NCI-H1694 treated with DMSO at 0.1 percent for 48 hours (cell line): ENCODE measurements at regions not wholly inside any gene's neighbourhood (a gene's known extent, or its start where the extent isn't known, plus 50 kb on each side); places are given as distances from the start of the nearest gene placed in this dataset.
A peak's percentile ranks its signal among the peaks of the same experiment; 100 is the strongest.

Experiments used
- DNase-seq: peaks from one replicate; lab custom pipeline; 2025; lab: John Stamatoyannopoulos, UW

- no peak for DNase-seq
Observed at GRCh38 chr12:67427336-67427735, 158.2 kb downstream of the CAND1 start.

GRCh38 chr12:67428431-67428830 lies 159.3 kb downstream of the CAND1 start:
- no peak for DNase-seq

- DNase-seq = peak; percentile 52
Observed at GRCh38 chr12:67430708-67431335, 161.7 kb downstream of the CAND1 start.

DNA sequence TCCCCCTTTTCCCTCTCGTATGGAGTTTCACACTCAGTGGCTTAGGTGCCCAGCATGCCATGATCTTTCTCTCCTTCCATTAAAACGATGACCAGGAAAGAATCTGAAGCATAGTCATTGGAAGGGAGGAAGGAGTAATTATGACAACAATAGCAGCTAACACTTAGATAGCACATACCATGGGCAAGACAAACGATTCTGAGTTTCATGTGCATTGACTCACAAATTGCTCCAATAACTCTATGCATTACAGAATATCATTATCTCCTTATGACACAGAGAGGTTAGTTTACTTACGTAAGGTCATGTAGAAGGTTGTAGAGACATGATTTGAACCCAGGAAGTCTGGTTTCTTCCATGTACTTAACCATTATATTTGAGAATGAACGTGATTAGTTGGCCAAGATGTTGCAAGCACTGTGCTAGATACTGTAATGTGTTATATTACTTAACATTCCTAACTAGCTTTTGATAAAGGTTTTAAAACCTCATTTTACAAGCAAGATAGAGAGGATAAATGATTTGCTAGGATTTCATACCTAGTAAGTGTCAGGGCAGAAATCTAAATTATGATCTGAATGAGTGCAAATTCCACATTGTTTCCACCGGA lies 162.4 kb downstream of the CAND1 start:
- DNase-seq = no peak

- DNase-seq = no peak
Observed at GRCh38 chr12:67433385-67434175, 164.4 kb downstream of the CAND1 start.

DNA sequence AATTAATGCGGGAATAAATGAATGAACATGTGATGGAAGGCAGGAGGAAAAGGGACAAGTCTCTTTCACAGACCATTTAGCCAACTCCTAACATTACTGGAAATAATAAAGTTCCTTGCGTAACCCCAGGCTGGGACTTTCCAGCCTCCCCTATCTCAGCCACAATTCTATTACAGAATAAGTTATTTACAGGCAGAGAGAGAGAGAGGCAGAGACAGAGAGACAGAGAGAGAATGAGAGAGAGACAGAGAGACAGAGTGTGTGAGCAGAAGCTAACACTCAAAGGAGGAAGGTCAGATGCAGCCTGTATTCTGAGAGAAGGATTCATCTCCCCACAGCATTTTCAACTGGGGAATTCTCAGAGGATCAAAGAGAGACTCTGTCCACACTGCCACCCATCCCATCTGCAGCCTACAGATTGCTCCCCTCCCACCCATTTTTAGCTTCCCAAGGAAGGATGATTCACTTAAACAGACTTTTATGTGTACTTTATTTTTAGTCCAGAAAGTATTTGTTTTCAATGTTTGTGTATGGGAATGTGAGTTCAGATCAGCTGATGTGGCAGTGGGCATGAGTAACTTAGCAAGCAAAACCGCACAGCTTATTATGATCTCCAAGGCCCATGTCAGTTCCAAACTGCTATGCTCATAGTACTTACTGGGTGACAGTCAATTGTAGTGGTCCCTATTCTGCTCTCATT lies 165.7 kb downstream of the CAND1 start:
- no peak for DNase-seq

- DNase-seq = no peak
Observed at GRCh38 chr12:67436230-67436629, 167.1 kb downstream of the CAND1 start.

GRCh38 chr12:67437011-67437410 lies 167.9 kb downstream of the CAND1 start:
- DNase-seq = no peak

GRCh38 chr12:67439611-67440010 lies 170.5 kb downstream of the CAND1 start:
- DNase-seq = no peak

DNA sequence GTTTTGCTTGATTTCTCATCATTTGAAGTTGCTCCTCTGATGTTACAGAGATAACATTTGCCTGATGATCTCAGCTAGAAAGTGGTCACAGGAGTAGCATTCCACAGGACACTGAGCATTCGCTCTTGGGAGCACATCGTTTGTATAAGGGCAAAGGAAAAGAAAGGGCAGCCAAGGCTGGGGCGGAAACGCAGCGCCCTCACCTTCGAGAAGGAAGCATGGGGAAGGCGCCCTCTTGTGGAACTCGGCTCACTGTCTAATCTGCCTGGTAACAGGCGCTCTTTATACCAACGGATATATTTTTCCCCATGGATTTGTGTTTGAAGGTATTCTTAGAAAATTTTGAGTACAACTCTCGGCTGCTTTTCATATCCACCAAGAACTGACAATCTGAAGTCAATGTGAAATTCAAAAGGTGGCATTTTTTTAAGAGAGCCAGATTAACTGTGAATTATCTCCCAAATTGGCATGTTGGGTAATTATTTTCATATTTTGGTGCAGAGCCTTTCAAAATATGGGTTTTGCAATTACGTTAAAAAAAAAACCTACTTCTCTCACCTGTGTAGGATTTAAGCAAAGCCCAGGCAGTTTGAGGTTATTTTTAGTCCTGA lies 172.7 kb downstream of the CAND1 start:
- DNase-seq = peak; percentile 68

- peak; percentile 37 for DNase-seq
Observed at GRCh38 chr12:67442347-67442841, 173.2 kb downstream of the CAND1 start.

DNA sequence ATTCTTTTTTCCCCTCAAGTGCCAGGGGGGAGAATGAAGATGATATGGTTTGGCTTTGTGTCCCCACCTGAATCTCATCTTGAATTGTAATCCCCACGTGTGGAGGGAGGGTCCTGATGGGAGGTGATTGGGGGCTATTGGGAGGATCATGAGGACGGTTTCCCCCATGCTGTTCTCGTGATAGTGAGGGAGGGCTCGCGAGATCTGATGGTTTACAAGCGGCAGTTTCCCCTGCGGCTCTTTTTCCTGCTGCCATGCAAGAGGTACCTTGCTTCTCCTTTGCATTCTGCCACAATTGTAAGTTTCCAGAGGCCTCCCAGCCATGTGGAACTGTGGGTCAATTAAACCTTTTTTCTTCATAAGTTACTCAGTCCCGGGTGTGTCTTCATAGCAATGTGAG lies 173.7 kb downstream of the CAND1 start:
- DNase-seq = no peak

- DNase-seq = no peak
Observed at GRCh38 chr12:67444542-67444941, 175.4 kb downstream of the CAND1 start.

- DNase-seq = no peak
Observed at GRCh38 chr12:67446716-67447115, 177.6 kb downstream of the CAND1 start.

GRCh38 chr12:67447180-67447579 lies 178.0 kb downstream of the CAND1 start:
- no peak for DNase-seq

GRCh38 chr12:67449591-67450052 lies 180.5 kb downstream of the CAND1 start:
- no peak for DNase-seq

DNA sequence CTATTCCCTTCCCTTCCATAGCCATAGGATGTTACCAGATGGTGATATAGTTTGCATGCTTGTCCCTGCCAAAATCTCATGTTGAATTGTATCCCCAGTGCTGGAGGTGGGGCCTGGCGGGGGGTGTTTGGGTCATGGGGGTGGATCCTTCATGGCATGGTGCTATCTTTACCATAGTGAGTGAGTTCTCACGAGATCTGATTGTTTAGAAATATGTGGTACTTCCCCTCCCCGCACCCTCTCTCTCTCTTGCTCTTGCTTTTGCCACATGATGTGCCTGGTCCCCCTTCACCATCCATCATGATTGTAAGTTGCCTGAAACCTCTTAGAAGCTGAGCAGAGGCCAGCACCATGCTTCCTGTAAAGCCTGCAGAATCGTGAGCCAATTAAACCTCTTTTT lies 181.3 kb downstream of the CAND1 start:
- no peak for DNase-seq

GRCh38 chr12:67451206-67451605 lies 182.0 kb downstream of the CAND1 start:
- no peak for DNase-seq

GRCh38 chr12:67452119-67452805 lies 183.1 kb downstream of the CAND1 start:
- DNase-seq = no peak

- DNase-seq = no peak
Observed at GRCh38 chr12:67453191-67453590, 184.0 kb downstream of the CAND1 start.

- no peak for DNase-seq
Observed at GRCh38 chr12:67455236-67455635, 186.1 kb downstream of the CAND1 start.
